ENCODE measurements at regions not wholly inside any gene's neighbourhood (a gene's known extent, or its start where the extent isn't known, plus 50 kb on each side); places are given as distances from the start of the nearest gene placed in this dataset.

DNA sequence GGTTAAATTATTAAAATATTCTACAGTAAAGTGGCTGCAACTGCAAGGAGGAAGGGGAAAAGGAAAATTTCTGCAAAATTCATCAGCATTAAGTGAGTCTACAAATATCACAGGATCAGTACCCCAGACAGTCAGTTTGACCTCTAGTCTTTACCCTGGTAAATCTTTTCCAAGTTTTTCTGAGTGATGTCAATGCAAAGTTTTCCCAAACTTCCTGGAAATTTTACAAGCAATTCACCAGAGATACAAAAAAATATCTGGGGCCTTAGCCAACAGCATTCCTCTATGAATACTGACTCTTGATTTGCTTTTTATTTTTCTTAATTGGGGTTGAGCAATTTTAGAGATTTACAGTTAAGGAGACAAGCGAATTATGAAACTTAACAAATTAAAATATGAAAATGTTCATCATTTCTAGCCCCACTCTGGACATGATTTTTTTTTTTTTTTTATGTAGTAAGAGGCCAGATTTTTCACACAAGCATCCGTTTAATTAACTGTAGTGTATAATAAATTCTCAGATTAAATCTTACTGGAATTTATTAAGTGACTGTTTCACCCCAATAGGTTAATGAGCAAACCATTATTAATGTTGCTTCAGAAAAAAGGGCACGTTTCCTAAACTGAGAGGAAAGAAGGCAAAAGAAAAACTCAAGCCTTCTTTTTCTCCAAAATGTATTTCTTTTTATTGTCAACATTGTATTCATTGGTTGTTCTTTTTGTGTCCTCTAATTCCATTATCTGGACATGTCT is 539.5 kb upstream of the FZD8 start:
- no peak overlapping the region for H3K4me3 ChIP-seq (ENCODE audit: low read depth, low read length)
- no peak for DNase-seq (ENCODE audit: low read depth)
- TF ChIP-seq, protein P1, sequence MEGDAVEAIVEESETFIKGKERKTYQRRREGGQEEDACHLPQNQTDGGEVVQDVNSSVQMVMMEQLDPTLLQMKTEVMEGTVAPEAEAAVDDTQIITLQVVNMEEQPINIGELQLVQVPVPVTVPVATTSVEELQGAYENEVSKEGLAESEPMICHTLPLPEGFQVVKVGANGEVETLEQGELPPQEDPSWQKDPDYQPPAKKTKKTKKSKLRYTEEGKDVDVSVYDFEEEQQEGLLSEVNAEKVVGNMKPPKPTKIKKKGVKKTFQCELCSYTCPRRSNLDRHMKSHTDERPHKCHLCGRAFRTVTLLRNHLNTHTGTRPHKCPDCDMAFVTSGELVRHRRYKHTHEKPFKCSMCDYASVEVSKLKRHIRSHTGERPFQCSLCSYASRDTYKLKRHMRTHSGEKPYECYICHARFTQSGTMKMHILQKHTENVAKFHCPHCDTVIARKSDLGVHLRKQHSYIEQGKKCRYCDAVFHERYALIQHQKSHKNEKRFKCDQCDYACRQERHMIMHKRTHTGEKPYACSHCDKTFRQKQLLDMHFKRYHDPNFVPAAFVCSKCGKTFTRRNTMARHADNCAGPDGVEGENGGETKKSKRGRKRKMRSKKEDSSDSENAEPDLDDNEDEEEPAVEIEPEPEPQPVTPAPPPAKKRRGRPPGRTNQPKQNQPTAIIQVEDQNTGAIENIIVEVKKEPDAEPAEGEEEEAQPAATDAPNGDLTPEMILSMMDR (IDR thresholded peaks at IDR 0.05; ENCODE audit: low read depth, low read length, missing control alignments): no peak

DNA sequence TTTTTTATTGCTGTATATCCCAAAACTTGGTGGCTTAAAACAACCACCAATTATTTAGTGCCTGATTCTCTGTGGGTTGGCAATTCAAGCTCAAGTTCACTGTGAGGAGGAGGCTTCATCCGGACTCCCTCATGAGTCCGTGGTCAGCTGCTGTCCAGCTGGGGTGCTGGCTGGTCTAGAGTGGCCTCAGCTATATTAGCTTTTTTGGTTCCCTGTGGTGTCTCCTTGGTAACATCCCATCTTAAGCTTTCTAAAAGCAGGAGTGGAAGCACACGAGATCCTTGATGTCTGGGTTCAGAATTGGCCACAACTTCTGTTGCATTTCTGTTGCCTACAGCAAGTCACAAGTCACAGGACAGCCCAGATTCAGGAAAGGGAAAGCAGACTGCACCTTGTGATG is 536.5 kb upstream of the FZD8 start:
- no peak for DNase-seq (ENCODE audit: low read depth)
- H3K4me3 ChIP-seq (ENCODE audit: low read depth, low read length): no peak overlapping the region
- TF ChIP-seq, protein P1 (IDR thresholded peaks at IDR 0.05; ENCODE audit: low read depth, low read length, missing control alignments): no peak

DNA sequence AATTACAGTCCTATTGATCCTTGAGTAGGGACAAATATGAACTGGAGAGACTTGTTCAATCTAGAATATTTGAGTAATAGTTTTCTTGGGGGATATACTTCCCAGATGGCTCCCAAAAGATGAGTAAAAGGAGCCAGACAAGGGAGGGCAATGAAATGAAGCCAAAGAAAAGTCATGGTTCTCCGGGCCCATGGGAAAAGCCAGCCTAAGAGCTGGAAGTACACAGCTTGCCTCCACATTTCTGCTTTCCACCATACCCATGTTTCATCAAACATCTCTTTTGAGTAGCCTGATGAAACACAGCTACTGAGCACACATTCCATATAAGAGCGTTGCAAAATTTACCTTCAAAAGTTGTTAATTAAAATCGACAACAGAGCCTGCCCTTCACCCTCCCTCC is 535.0 kb upstream of the FZD8 start:
- no peak for DNase-seq (ENCODE audit: low read depth)
- no peak overlapping the region for H3K4me3 ChIP-seq (ENCODE audit: low read depth, low read length)
- TF ChIP-seq, protein P1 (IDR thresholded peaks at IDR 0.05; ENCODE audit: low read depth, low read length, missing control alignments): no peak

DNA sequence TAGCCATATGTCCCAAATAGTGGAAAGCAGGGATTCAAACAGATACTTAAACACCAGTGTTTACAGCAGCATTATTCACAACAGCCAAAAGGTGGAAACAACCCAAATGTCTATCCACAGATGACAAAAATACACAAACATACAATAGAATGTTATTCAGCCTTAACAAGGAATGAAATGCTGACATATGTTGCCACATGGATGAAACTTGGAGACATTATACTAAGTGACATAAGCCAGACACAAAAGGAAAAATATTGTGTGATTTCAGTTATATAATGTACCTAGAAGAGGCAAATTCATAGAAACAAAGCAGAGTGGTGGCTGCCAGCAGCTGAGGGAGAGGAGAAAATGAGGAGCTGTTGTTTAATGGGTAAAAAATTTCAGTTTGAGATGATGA is 533.9 kb upstream of the FZD8 start:
- no peak for DNase-seq (ENCODE audit: low read depth)
- no peak overlapping the region for H3K4me3 ChIP-seq (ENCODE audit: low read depth, low read length)
- TF ChIP-seq, protein P1 (IDR thresholded peaks at IDR 0.05; ENCODE audit: low read depth, low read length, missing control alignments): no peak

DNA sequence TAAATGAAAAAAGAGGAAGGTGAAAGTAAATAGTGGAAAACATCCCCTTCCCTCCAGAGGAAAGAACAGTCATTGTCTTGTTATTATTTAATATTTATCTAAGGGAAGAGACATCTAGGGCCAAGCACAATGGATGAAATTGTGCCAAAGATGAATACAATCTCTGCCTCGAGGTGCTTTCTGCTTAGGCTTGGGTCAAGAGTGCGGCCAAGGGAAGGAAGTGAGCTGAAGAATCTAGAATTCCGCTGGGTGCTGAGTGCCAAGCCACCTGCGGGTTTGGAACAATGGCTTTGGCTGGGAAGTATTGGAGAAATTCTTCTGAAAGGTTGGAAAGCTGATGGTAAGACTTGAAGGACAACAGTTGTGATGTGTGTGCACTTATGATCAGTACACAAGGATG is 531.3 kb upstream of the FZD8 start:
- TF ChIP-seq, protein P1 (IDR thresholded peaks at IDR 0.05; ENCODE audit: low read depth, low read length, missing control alignments): no peak
- H3K4me3 ChIP-seq (ENCODE audit: low read depth, low read length): no peak overlapping the region
- DNase-seq (ENCODE audit: low read depth): no peak

DNA sequence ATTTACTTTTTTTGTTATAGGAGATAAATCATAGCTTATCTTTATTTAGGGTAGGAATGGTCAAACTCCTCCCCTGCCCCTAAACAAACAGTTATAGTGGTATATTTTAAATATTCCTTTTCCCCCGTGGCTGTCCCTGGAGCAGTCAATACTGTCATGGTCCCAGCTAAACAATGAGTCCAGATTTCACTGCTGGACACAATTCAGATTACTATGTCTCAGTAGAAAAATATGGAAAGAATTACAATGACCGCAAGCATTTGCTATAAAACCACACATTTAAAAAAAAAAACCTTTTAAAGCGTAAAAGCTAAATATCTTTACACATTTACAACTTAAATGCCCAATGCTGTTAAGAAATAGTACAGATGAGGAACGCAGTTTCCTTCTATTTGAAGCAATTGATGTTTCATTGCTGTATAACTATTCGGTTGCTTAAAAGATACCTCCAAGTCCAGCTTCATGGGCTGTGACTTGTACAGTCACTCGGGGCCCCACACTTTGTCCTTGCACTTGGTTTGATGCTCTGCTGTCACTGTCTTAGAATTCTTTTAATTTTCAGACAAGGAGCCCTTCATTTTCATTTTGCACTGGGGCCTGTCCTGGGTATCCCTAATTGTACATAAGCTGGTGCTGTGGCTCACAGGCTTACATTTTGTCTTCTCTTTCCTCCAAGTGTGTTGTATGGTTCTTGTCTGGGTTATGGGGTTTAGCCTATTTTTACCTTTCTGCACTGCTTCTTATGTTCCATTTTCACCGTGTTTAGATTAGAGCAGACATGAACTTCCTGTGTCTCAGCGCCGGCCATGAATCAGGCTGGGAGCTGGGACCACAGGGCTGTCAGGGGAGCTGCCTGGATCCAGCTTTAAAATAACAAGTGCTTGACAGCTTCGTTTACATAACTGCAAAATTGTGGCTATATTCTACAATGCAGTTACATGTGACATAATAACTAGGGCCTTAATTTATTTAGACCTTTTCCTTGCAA is 530.2 kb upstream of the FZD8 start:
- H3K4me3 ChIP-seq (ENCODE audit: low read depth, low read length): no peak overlapping the region
- no peak for DNase-seq (ENCODE audit: low read depth)
- TF ChIP-seq, protein P1 (IDR thresholded peaks at IDR 0.05; ENCODE audit: low read depth, low read length, missing control alignments): no peak
